Mucosa of descending colon (tissue), 3 donors: ENCODE measurements at regions not wholly inside any gene's neighbourhood (a gene's known extent, or its start where the extent isn't known, plus 50 kb on each side); places are given as distances from the start of the nearest gene placed in this dataset.

Experiments
- ATAC-seq: fragments of 200-7000 bp; cut with Tn5 transposase; one replicate; pipeline ENCODE4 v1.9.1; 2020; ENCODE audit warnings: mild to moderate bottlenecking, moderate library complexity
- DNase-seq, 3 donors: peaks; one replicate each; pipeline ENCODE4 v3.0.0-alpha.2; 2020
- H3K36me3 ChIP-seq: fragments of 200-600 bp; one replicate; pipeline ENCODE4 v1.8.0; 2021; ENCODE audit warnings: low read depth, mild to moderate bottlenecking
- H3K4me1 ChIP-seq: fragments of 200-600 bp; one replicate; pipeline ENCODE4 v1.8.0; 2021; ENCODE audit warnings: low read depth, mild to moderate bottlenecking
- H3K4me3 ChIP-seq: fragments of 200-600 bp; one replicate; pipeline ENCODE4 v1.8.0; 2021; ENCODE audit warnings: mild to moderate bottlenecking
- H3K9me3 ChIP-seq: fragments of 200-600 bp; one replicate; pipeline ENCODE4 v1.8.0; 2021; ENCODE audit warnings: mild to moderate bottlenecking
- CTCF ChIP-seq: fragments of 200-600 bp; IDR thresholded peaks from one replicate; pipeline ENCODE4 v1.8.0; 2022; ENCODE audit warnings: antibody characterized with exemption, mild to moderate bottlenecking
- intact Hi-C, 2 donors: fragments of 100-400 bp; cut with DNase I in 1 of 2; cut with micrococcal nuclease in 1 of 2; formaldehyde crosslinking; loops; one replicate each; pipeline versions ENCODE4 v1.11.0 to v1.11.1; 2022; cut with DNase I, micrococcal nuclease
- donor health status: DM: no; HTN: no; CAD: no; lungs with moderate emphysema.
- donor health status: DM: no; HTN: no; CAD: no.
- donor health status: DM: no; HTN: yes; CAD: no.

GRCh38 chr17:71938340-71939010 is 182.3 kb upstream of the SOX9 start:
- H3K4me3 ChIP-seq = no peak overlapping the region
- ATAC-seq (no peak), DNase-seq (no peak)
- no peaks in the 10 kb centered on the region for H3K9me3 ChIP-seq
- TF ChIP-seq CTCF = no peak
- H3K4me1 ChIP-seq = peaks cover 16% of the 10 kb centered on the region
- no peaks in the 10 kb centered on the region for H3K36me3 ChIP-seq
- intact Hi-C loops = no loop called here

GRCh38 chr17:71941920-71942319 is 178.9 kb upstream of the SOX9 start:
- intact Hi-C loops = no loop called here
- ATAC-seq (peak; percentile 97), DNase-seq (peak in 2 of 3 donors; percentile 44 to 61)
- Histone ChIP-seq H3K4me1 (peaks cover 16% of the 10 kb centered on the region), H3K4me3 (no peak overlapping the region), H3K36me3 (no peaks in the 10 kb centered on the region), H3K9me3 (peaks cover 7% of the 10 kb centered on the region)
- TF ChIP-seq CTCF = no peak

GRCh38 chr17:71942626-71943025 is 178.2 kb upstream of the SOX9 start:
- no peaks in the 10 kb centered on the region for H3K36me3 ChIP-seq
- DNase-seq = peak in 2 of 3 donors; percentile 39 to 44
- peaks cover 7% of the 10 kb centered on the region for H3K9me3 ChIP-seq
- peak; percentile 60 for ATAC-seq
- peaks cover 16% of the 10 kb centered on the region for H3K4me1 ChIP-seq
- H3K4me3 ChIP-seq = no peak overlapping the region
- no peak for TF ChIP-seq CTCF
- intact Hi-C loops = no loop called here

DNA sequence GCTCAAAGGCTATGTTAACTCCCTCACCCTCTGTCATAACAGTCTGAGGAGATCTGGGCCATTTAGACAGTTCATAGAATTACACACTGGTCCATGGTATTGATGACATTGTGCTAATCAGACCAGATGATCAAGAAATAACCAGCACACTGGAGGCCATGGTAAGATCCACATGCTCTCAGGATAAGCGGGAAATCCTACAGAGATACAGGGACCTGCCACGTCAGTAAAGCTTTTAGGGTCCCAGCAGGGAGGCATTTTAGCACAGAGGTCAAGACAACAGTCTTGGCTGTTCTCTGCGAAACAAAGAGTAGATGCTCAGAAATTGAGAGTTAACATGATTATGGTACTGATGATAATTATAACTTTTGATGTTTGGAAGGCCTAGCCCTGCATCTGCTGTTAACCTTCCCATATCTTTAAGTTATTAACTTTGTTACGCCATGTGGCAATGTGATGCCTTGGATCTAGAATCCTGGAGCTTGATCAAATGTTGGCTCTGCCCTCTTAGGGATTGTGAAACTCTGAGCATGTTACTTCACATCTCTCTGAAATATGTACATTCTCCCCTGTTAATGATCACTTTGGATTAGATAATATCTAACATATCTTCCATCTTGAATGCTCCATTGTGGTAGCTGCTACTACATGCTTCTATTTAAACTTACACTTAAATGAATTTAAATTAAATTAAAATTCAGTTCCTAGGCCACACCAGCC is 172.0 kb upstream of the SOX9 start:
- Histone ChIP-seq H3K4me3 (no peak overlapping the region), H3K9me3 (peaks cover 7% of the 10 kb centered on the region), H3K4me1 (no peaks in the 10 kb centered on the region), H3K36me3 (no peaks in the 10 kb centered on the region)
- no peak for DNase-seq
- ATAC-seq = no peak
- intact Hi-C loops = no loop called here
- TF ChIP-seq CTCF = no peak

GRCh38 chr17:71959154-71959553 is 161.7 kb upstream of the SOX9 start:
- Histone ChIP-seq H3K4me3 (no peak overlapping the region), H3K36me3 (no peaks in the 10 kb centered on the region), H3K9me3 (no peaks in the 10 kb centered on the region), H3K4me1 (no peaks in the 10 kb centered on the region)
- ATAC-seq (peak; percentile 19), DNase-seq (no peak)
- intact Hi-C loops = no loop called here
- no peak for TF ChIP-seq CTCF
